ENCODE measurements at regions not wholly inside any gene's neighbourhood (a gene's known extent, or its start where the extent isn't known, plus 50 kb on each side); places are given as distances from the start of the nearest gene placed in this dataset.

DNA sequence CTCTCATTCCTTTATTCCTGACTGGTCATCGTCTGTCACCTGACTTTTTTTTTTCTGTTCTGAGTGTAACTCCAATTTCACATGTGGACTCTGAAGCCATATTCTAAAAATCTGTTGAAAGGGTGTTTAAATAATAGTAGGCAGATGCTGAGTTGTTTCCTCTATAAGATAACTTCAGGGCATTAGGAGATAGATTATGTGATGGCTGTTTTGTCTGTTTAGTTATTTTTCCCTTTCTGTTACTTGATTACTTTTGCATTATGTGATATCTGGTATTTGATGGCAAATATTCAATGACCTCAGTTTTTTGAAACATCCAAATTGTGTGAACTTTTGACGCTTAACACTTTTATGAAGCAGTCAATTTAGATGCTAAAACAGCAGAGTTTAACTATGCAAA is 486.0 kb downstream of the BCKDHB start:
- TF ChIP-seq, protein P1, sequence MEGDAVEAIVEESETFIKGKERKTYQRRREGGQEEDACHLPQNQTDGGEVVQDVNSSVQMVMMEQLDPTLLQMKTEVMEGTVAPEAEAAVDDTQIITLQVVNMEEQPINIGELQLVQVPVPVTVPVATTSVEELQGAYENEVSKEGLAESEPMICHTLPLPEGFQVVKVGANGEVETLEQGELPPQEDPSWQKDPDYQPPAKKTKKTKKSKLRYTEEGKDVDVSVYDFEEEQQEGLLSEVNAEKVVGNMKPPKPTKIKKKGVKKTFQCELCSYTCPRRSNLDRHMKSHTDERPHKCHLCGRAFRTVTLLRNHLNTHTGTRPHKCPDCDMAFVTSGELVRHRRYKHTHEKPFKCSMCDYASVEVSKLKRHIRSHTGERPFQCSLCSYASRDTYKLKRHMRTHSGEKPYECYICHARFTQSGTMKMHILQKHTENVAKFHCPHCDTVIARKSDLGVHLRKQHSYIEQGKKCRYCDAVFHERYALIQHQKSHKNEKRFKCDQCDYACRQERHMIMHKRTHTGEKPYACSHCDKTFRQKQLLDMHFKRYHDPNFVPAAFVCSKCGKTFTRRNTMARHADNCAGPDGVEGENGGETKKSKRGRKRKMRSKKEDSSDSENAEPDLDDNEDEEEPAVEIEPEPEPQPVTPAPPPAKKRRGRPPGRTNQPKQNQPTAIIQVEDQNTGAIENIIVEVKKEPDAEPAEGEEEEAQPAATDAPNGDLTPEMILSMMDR (conservative IDR thresholded peaks at IDR 0.05; ENCODE audit: low read depth in 2 of 2): no peak
- TF ChIP-seq, protein P2, sequence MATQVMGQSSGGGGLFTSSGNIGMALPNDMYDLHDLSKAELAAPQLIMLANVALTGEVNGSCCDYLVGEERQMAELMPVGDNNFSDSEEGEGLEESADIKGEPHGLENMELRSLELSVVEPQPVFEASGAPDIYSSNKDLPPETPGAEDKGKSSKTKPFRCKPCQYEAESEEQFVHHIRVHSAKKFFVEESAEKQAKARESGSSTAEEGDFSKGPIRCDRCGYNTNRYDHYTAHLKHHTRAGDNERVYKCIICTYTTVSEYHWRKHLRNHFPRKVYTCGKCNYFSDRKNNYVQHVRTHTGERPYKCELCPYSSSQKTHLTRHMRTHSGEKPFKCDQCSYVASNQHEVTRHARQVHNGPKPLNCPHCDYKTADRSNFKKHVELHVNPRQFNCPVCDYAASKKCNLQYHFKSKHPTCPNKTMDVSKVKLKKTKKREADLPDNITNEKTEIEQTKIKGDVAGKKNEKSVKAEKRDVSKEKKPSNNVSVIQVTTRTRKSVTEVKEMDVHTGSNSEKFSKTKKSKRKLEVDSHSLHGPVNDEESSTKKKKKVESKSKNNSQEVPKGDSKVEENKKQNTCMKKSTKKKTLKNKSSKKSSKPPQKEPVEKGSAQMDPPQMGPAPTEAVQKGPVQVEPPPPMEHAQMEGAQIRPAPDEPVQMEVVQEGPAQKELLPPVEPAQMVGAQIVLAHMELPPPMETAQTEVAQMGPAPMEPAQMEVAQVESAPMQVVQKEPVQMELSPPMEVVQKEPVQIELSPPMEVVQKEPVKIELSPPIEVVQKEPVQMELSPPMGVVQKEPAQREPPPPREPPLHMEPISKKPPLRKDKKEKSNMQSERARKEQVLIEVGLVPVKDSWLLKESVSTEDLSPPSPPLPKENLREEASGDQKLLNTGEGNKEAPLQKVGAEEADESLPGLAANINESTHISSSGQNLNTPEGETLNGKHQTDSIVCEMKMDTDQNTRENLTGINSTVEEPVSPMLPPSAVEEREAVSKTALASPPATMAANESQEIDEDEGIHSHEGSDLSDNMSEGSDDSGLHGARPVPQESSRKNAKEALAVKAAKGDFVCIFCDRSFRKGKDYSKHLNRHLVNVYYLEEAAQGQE (IDR thresholded peaks at IDR 0.05; ENCODE audit: unreplicated experiment): no peak
- no peak for TF ChIP-seq JUNB (IDR thresholded peaks at IDR 0.05; ENCODE audit: unreplicated experiment)
- TF ChIP-seq, protein P3, sequence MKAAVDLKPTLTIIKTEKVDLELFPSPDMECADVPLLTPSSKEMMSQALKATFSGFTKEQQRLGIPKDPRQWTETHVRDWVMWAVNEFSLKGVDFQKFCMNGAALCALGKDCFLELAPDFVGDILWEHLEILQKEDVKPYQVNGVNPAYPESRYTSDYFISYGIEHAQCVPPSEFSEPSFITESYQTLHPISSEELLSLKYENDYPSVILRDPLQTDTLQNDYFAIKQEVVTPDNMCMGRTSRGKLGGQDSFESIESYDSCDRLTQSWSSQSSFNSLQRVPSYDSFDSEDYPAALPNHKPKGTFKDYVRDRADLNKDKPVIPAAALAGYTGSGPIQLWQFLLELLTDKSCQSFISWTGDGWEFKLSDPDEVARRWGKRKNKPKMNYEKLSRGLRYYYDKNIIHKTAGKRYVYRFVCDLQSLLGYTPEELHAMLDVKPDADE (IDR thresholded peaks at IDR 0.05): no peak
- TF ChIP-seq POLR2AphosphoS5 (IDR thresholded peaks at IDR 0.05; ENCODE audit: low read depth): no peak

All from GM23338 (cell line).